ENCODE measurements at regions not wholly inside any gene's neighbourhood (a gene's known extent, or its start where the extent isn't known, plus 50 kb on each side); places are given as distances from the start of the nearest gene placed in this dataset.

DNA sequence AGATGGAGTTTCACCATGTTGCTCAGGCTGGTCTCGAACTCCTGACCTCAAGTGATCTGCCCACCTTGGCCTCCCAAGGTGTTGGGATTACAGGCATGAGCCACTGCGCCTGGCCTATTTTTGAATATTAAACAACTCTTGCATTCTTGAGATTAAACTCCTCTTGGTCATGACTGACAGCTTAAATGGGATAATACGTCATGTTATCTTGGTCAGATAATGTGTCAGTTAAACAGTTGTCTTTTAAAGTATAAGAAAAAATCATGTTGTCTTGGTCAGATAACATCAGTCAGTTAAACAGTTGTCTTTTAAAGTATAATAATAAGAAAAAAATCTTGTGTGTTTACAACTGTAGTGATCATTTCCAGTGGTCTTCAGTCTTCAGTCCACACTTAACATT lies 73.6 kb upstream of the SYPL1 start:
- no peak for TF ChIP-seq ZNF274 (IDR thresholded peaks at IDR 0.05; ENCODE audit: low read depth, low read length)
- TF ChIP-seq YY1 (IDR thresholded peaks at IDR 0.05; ENCODE audit: insufficient read depth, insufficient read length), result no peak
